ENCODE measurements at regions not wholly inside any gene's neighbourhood (a gene's known extent, or its start where the extent isn't known, plus 50 kb on each side); places are given as distances from the start of the nearest gene placed in this dataset.

GRCh38 chr12:34386016-34386415 is 363.7 kb downstream of the ALG10 start:
- TF ChIP-seq POLR2A (IDR thresholded peaks at IDR 0.05): no peak
- TF ChIP-seq CTCF (IDR thresholded peaks at IDR 0.05): no peak
- no peak for TF ChIP-seq EP300 (IDR thresholded peaks at IDR 0.05)
- H3K27me3 ChIP-seq: no peaks in the 10 kb centered on the region
- 66 to 72% methylated on average over 12 to 13 of the region's 13 CpGs for WGBS, 2 donors
- H3K36me3 ChIP-seq: no peaks in the 10 kb centered on the region
- no peaks in the 10 kb centered on the region for H3K4me1 ChIP-seq
- H3K27ac ChIP-seq: no peak overlapping the region
- peaks cover 0 to 98% (median 1%) of the 10 kb centered on the region in 4 donors for H3K9me3 ChIP-seq
- H3K4me3 ChIP-seq: no peak overlapping the region
- no peak for DNase-seq (ENCODE audit: low spot score in 2 of 2)

- H3K4me1 ChIP-seq: no peaks in the 10 kb centered on the region
- whole genome bisulfite sequencing, 2 donors: 74 to 80% methylated on average over 24 of the region's 24 CpGs
- no peaks in the 10 kb centered on the region for H3K27me3 ChIP-seq
- TF ChIP-seq EP300 (IDR thresholded peaks at IDR 0.05) (no peak), POLR2A (IDR thresholded peaks at IDR 0.05) (no peak), CTCF (IDR thresholded peaks at IDR 0.05) (no peak)
- H3K27ac ChIP-seq: no peak overlapping the region
- no peak overlapping the region for H3K4me3 ChIP-seq
- H3K9me3 ChIP-seq: peaks cover 0 to 98% (median 1%) of the 10 kb centered on the region in 4 donors
- DNase-seq (ENCODE audit: low spot score in 2 of 2): no peak
- H3K36me3 ChIP-seq: no peaks in the 10 kb centered on the region
These were observed 364.4 kb downstream of the ALG10 start for GRCh38 chr12:34386621-34387255.

- Histone ChIP-seq H3K9me3 (peaks cover 0 to 98% (median 1%) of the 10 kb centered on the region in 4 donors), H3K36me3 (no peaks in the 10 kb centered on the region), H3K27me3 (no peaks in the 10 kb centered on the region), H3K4me3 (no peak overlapping the region), H3K4me1 (no peaks in the 10 kb centered on the region), H3K27ac (no peak overlapping the region)
- DNase-seq (ENCODE audit: low spot score in 2 of 2): no peak
- 82 to 83% methylated on average over 25 of the region's 25 CpGs for WGBS, 2 donors
- no peak for TF ChIP-seq EP300 (IDR thresholded peaks at IDR 0.05)
- TF ChIP-seq CTCF (IDR thresholded peaks at IDR 0.05): no peak
- no peak for TF ChIP-seq POLR2A (IDR thresholded peaks at IDR 0.05)
These were observed 365.7 kb downstream of the ALG10 start for GRCh38 chr12:34387711-34388635.

- WGBS, 2 donors: 67 to 69% methylated on average over 13 to 14 of the region's 14 CpGs
- Histone ChIP-seq H3K27ac (no peak overlapping the region), H3K4me3 (no peak overlapping the region), H3K27me3 (no peaks in the 10 kb centered on the region), H3K9me3 (peaks cover 0 to 98% (median 1%) of the 10 kb centered on the region in 4 donors), H3K4me1 (no peaks in the 10 kb centered on the region), H3K36me3 (no peaks in the 10 kb centered on the region)
- no peak for TF ChIP-seq CTCF (IDR thresholded peaks at IDR 0.05)
- TF ChIP-seq POLR2A (IDR thresholded peaks at IDR 0.05): no peak
- TF ChIP-seq EP300 (IDR thresholded peaks at IDR 0.05): no peak
- DNase-seq (ENCODE audit: low spot score in 2 of 2): no peak
These were observed 366.5 kb downstream of the ALG10 start for GRCh38 chr12:34388636-34389377.
